ENCODE measurements at regions not wholly inside any gene's neighbourhood (a gene's known extent, or its start where the extent isn't known, plus 50 kb on each side); places are given as distances from the start of the nearest gene placed in this dataset.

DNA sequence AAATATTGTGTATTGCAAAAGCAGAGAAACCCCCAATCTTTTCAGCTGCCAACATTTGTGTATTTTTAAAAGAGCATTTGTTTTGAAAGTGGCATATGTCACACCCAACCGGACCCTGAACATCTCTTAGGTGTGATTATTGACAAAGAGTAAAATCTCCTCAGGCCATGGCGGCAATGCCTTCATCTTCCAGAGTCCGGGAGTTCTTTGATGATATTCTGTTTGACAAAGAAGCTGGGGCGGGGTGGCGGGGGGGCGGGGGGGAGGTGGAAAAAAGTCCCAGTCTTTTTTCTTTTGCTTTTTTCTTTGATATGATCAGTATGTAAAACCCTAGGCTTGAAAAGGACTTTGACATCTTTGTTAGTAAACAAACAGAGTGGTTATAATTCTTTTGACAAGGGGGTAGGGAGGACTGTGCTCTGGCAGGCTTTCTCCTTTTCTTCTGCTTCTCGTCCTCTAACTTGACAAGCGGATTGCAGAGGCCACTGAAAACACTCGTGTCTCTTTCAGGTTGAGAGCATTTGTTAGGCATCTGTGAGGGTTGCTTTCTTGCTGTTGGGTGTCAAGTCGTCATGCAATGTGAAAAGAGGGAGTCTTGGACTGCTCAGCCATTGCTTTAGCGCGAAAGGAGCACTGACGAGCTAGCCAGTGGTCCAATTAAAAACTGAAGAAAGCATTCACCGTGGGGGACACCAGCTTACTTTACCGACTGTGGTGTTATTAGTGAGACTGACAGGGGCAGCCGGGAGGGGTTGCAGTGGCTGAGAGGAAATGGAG lies 243.2 kb downstream of the NSUN3 start:
- TF ChIP-seq, protein P1, sequence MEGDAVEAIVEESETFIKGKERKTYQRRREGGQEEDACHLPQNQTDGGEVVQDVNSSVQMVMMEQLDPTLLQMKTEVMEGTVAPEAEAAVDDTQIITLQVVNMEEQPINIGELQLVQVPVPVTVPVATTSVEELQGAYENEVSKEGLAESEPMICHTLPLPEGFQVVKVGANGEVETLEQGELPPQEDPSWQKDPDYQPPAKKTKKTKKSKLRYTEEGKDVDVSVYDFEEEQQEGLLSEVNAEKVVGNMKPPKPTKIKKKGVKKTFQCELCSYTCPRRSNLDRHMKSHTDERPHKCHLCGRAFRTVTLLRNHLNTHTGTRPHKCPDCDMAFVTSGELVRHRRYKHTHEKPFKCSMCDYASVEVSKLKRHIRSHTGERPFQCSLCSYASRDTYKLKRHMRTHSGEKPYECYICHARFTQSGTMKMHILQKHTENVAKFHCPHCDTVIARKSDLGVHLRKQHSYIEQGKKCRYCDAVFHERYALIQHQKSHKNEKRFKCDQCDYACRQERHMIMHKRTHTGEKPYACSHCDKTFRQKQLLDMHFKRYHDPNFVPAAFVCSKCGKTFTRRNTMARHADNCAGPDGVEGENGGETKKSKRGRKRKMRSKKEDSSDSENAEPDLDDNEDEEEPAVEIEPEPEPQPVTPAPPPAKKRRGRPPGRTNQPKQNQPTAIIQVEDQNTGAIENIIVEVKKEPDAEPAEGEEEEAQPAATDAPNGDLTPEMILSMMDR (IDR thresholded peaks at IDR 0.05; ENCODE audit: low read depth, low read length) = no peak
- TF ChIP-seq EZH2phosphoT487 (IDR thresholded peaks at IDR 0.05; ENCODE audit: low read depth) = no peak
